ENCODE measurements at regions not wholly inside any gene's neighbourhood (a gene's known extent, or its start where the extent isn't known, plus 50 kb on each side); places are given as distances from the start of the nearest gene placed in this dataset.
"Not testable (repeated sequence)": the region's sequence is repeated elsewhere in the genome, so short reads cannot be mapped to it uniquely, and the experiment has no call there.

DNA sequence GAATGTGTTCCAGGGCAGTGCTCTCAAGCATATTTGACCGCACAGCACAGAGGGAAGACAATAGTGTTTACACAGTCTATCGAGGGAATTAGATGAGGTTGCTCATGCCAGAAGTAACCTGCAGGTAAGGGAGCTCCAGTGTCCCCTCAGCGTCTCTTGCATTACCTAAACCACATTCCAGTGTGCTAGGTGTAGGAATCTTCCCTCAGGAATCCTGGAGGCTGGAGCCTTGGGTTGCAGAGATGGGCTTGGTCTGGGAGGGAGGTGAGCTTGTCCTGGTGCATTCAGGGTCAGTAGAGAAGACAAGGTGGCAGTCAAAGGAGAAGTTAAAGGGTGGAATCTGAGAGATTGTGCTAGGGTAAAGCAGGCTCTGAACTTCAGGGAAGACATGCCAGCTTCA is 56.3 kb downstream of the SOX14 start:
- DNase-seq (ENCODE audit: extremely low read depth, low read depth, low spot score) = no peak

- DNase-seq (ENCODE audit: extremely low read depth, low read depth, low spot score) = no peak
These were observed 71.0 kb downstream of the SOX14 start for GRCh38 chr3:137835096-137835495.

GRCh38 chr3:137845194-137845593 is 81.1 kb downstream of the SOX14 start:
- no peak for DNase-seq (ENCODE audit: extremely low read depth, low read depth, low spot score)

DNA sequence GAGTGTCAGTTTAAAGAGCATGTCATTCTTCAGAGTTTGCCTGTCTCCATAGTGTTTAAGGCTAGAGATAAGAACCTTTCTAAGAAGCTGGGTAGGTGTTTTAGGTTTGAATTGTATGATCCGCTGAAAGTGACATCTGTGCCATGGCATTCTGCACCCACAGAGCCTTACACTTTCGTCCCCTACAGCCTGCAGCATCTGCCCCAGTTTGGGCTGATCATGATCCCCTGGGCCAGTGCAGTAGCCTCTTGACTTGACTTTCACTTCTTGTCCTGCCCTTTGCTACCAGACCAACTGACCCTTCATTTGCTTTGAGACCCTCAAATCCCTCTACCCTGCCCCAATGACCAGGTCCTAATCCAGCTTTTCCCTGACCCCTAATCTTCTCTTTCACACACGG is 81.6 kb downstream of the SOX14 start:
- no peak for DNase-seq (ENCODE audit: extremely low read depth, low read depth, low spot score)

DNA sequence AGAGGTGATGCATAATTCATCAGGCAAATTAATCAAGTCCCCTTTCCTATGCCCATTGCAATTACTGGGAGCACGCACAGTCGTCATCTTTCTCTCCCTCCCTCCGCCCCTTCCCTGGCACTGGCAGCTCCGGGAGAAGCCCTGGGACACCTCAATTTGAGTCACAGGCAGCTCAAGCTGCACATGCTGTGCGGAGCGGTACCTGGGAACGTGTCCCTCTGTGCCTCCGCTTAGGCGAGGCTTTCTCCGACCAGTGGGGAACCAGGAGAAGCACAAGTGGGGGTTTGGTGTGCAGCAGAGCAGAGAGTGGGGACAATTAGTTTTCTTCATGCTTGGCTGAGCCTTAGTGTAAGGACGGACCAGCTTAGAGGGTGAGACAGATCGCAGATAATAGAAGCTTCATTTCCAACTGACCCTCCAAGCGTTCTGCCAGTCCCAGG is 88.3 kb downstream of the SOX14 start:
- DNase-seq (ENCODE audit: extremely low read depth, low read depth, low spot score) = no peak

- DNase-seq (ENCODE audit: extremely low read depth, low read depth, low spot score) = no peak
These were observed 90.6 kb downstream of the SOX14 start for GRCh38 chr3:137854533-137855261.

DNA sequence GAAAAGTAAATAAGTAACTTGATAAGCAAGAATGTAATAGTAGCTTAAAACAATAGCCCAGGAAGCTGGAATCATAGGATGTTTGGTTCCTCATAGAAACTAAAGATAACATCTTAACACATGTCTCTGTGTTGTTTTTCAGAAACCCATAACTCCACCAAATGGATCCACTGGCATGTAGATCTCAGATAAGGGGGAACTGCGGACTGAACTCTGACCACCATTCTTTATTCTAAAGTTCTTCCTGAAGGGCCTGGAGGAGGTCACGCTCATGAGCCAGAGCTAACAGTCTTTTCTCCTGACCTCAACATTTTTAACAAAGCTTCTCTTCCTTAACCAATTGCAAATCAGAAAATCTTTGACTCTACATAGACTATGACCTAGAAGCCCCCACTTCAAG is 101.9 kb downstream of the SOX14 start:
- no peak for DNase-seq (ENCODE audit: extremely low read depth, low read depth, low spot score)

GRCh38 chr3:137866933-137867332 is 102.8 kb downstream of the SOX14 start:
- no peak for DNase-seq (ENCODE audit: extremely low read depth, low read depth, low spot score)

- no peak for DNase-seq (ENCODE audit: extremely low read depth, low read depth, low spot score)
These were observed 103.5 kb downstream of the SOX14 start for GRCh38 chr3:137867611-137868010.

DNA sequence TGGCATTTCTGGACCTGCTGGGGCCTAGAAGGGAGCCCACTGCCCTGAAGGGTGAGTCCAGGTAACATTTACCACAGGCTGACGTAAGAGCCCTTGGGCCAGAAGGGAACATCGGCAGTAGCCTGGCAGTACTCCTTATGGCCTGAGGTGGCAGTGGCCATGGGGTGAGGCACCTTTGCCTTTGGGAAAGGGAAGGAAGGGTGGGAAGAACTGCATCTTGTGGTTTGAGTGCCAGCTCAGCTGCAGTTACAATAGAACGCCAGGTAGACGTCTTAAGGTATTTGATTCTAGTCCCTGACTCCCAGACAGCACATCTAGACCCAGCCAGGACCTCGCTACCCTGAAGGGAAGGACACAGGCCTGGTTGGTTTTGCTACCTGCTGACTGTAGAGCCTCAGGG is 104.9 kb downstream of the SOX14 start:
- DNase-seq (ENCODE audit: extremely low read depth, low read depth, low spot score) = no peak

DNA sequence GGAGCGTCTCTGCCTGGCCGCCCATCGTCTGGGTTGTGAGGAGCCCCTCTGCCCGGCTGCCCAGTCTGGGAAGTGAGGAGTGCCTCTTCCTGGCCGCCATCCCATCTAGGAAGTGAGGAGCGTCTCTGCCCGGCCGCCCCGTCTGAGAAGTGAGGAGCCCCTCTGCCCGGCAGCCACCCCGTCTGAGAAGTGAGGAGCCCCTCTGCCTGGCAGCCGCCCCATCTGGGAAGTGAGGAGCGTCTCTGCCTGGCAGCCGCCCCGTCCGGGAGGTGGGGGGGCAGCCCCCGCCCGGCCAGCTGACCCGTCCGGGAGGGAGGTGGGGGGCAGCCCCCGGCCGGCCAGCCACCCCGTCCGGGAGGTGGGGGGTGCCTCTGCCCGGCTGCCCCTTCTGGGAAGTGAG is 108.5 kb downstream of the SOX14 start:
- not testable (repeated sequence) for DNase-seq (ENCODE audit: extremely low read depth, low read depth, low spot score)

GRCh38 chr3:137896842-137897241 is 113.1 kb upstream of the CLDN18 start:
- DNase-seq (ENCODE audit: extremely low read depth, low read depth, low spot score) = not testable (repeated sequence)

GRCh38 chr3:137906985-137907649 is 102.8 kb upstream of the CLDN18 start:
- no peak for DNase-seq (ENCODE audit: extremely low read depth, low read depth, low spot score)

DNA sequence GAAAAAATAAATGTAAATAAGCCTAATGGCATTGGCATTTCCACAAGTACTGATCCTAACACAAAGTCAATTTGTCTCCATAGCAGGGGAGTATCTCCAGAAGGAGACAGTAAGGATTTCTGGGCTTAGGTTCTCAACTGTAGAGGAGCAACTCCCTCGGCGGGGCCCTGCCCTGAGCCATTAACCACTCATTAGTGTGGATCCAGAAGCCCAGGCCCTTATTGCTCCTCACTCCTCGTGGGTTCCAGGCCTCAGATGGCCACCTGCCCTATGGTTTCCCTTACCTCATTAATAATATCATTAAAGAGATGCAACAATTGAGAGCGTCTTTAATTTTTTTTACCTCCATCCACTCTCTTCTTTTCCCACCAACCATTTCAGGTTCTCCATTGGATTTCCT is 85.3 kb upstream of the CLDN18 start:
- DNase-seq (ENCODE audit: extremely low read depth, low read depth, low spot score) = no peak

DNA sequence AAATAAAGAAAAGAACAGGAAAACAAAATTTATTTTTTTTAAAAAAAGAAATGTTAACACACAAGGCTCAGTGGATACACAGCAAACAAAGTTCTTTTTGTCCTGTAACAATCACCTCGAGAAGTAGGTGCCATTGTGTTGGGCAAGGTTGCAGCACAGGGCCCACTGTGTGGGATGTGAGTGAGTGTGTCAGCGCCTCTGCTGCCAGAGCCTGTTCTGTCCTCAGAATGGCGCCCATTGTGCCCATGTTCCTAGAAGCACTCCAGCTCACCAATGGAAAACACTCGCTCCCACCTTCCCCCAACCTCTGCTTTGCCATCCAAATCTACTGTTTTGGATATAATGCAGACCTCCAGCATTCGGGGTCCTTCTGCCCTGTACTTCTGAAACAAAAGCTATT is 84.9 kb upstream of the CLDN18 start:
- no peak for DNase-seq (ENCODE audit: extremely low read depth, low read depth, low spot score)

GRCh38 chr3:137926991-137927390 is 83.0 kb upstream of the CLDN18 start:
- DNase-seq (ENCODE audit: extremely low read depth, low read depth, low spot score) = no peak

- no peak for DNase-seq (ENCODE audit: extremely low read depth, low read depth, low spot score)
These were observed 79.0 kb upstream of the CLDN18 start for GRCh38 chr3:137930976-137931375.

- no peak for DNase-seq (ENCODE audit: extremely low read depth, low read depth, low spot score)
These were observed 71.1 kb upstream of the CLDN18 start for GRCh38 chr3:137938876-137939275.

DNA sequence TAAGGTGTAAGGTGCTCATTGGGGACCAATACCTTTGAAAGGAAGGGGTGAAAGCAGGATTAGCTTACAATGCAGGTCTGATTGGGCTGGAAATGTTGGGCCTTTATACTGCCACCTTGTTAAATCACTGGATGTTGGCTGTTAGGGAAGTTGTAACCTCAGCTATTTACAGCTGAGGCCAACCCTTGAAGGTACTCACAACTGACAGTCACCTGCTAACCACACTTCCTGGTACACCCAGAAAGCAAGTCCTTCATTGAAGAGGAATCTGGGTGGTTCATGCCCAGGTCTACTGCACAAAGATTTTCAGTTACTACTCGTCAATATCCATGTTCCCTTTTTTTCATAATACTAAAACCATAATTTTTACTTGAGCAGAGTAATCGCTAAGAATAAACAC is 65.4 kb upstream of the CLDN18 start:
- no peak for DNase-seq (ENCODE audit: extremely low read depth, low read depth, low spot score)

DNA sequence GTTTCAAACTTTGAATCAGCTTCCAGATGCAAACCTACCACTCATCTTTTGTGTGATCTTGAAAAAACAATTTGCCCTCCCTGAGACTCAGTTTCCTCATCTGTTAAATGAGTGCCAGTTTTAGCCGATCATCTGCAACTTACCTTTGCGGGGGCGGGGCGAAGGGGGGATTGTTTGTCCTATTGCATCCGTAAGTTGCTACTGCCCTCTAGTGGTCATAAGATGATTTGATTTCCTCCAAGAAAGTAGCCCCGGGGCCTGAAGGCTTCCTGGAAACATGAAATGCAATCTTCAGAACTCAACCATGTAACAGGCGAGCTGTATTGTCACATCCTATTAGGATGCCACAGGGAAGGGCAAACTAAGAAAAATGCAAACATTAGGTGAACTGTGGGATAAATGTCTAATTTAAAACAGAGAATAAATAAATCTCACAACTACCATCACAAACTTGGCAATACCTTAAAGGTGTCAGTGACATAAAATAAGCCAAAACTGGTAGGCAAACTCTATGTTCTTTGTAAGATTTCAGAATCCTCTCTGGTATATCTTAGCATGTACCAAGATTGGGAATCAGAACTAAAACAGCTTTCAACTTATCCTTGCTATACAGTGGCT is 63.5 kb upstream of the CLDN18 start:
- peak; percentile 52 for DNase-seq (ENCODE audit: extremely low read depth, low read depth, low spot score)

- DNase-seq (ENCODE audit: extremely low read depth, low read depth, low spot score) = no peak
These were observed 62.8 kb upstream of the CLDN18 start for GRCh38 chr3:137947117-137947516.
